ENCODE measurements at regions not wholly inside any gene's neighbourhood (a gene's known extent, or its start where the extent isn't known, plus 50 kb on each side); places are given as distances from the start of the nearest gene placed in this dataset.
A peak's percentile ranks its signal among the peaks of the same experiment; 100 is the strongest.

- DNase-seq (ENCODE audit: low read depth) = peak; percentile 1
- TF ChIP-seq CTCF (conservative IDR thresholded peaks at IDR 0.05; ENCODE audit: control insufficient read depth, insufficient read depth, low read depth, low read length) = no peak
- no peak overlapping the region for H3K4me3 ChIP-seq (ENCODE audit: control insufficient read depth, low read depth, low read length)
Observed at GRCh38 chr13:64305246-64305645, 2889.6 kb upstream of the PCDH20 start.

GRCh38 chr13:64300239-64300638, 2884.6 kb upstream of the PCDH20 start:
- no peak overlapping the region for H3K4me3 ChIP-seq (ENCODE audit: control insufficient read depth, low read depth, low read length)
- no peak for DNase-seq (ENCODE audit: low read depth)
- TF ChIP-seq CTCF (conservative IDR thresholded peaks at IDR 0.05; ENCODE audit: control insufficient read depth, insufficient read depth, low read depth, low read length) = no peak

- TF ChIP-seq CTCF (conservative IDR thresholded peaks at IDR 0.05; ENCODE audit: control insufficient read depth, insufficient read depth, low read depth, low read length) = no peak
- H3K4me3 ChIP-seq (ENCODE audit: control insufficient read depth, low read depth, low read length) = no peak overlapping the region
- no peak for DNase-seq (ENCODE audit: low read depth)
Observed at GRCh38 chr13:64293923-64294322, 2878.3 kb upstream of the PCDH20 start.

- no peak overlapping the region for H3K4me3 ChIP-seq (ENCODE audit: control insufficient read depth, low read depth, low read length)
- no peak for DNase-seq (ENCODE audit: low read depth)
- no peak for TF ChIP-seq CTCF (conservative IDR thresholded peaks at IDR 0.05; ENCODE audit: control insufficient read depth, insufficient read depth, low read depth, low read length)
Observed at GRCh38 chr13:64289702-64290101, 2874.1 kb upstream of the PCDH20 start.

GRCh38 chr13:64283926-64284325, 2868.3 kb upstream of the PCDH20 start:
- TF ChIP-seq CTCF (conservative IDR thresholded peaks at IDR 0.05; ENCODE audit: control insufficient read depth, insufficient read depth, low read depth, low read length) = no peak
- H3K4me3 ChIP-seq (ENCODE audit: control insufficient read depth, low read depth, low read length) = no peak overlapping the region
- no peak for DNase-seq (ENCODE audit: low read depth)

- H3K4me3 ChIP-seq (ENCODE audit: control insufficient read depth, low read depth, low read length) = no peak overlapping the region
- peak; percentile 38 for DNase-seq (ENCODE audit: low read depth)
- no peak for TF ChIP-seq CTCF (conservative IDR thresholded peaks at IDR 0.05; ENCODE audit: control insufficient read depth, insufficient read depth, low read depth, low read length)
Observed at GRCh38 chr13:64278493-64278892, 2862.8 kb upstream of the PCDH20 start.

GRCh38 chr13:64277097-64277496, 2861.4 kb upstream of the PCDH20 start:
- H3K4me3 ChIP-seq (ENCODE audit: control insufficient read depth, low read depth, low read length) = no peak overlapping the region
- TF ChIP-seq CTCF (conservative IDR thresholded peaks at IDR 0.05; ENCODE audit: control insufficient read depth, insufficient read depth, low read depth, low read length) = no peak
- no peak for DNase-seq (ENCODE audit: low read depth)

Data from fibroblast of mammary gland (primary cell).